ENCODE measurements at regions not wholly inside any gene's neighbourhood (a gene's known extent, or its start where the extent isn't known, plus 50 kb on each side); places are given as distances from the start of the nearest gene placed in this dataset.

DNA sequence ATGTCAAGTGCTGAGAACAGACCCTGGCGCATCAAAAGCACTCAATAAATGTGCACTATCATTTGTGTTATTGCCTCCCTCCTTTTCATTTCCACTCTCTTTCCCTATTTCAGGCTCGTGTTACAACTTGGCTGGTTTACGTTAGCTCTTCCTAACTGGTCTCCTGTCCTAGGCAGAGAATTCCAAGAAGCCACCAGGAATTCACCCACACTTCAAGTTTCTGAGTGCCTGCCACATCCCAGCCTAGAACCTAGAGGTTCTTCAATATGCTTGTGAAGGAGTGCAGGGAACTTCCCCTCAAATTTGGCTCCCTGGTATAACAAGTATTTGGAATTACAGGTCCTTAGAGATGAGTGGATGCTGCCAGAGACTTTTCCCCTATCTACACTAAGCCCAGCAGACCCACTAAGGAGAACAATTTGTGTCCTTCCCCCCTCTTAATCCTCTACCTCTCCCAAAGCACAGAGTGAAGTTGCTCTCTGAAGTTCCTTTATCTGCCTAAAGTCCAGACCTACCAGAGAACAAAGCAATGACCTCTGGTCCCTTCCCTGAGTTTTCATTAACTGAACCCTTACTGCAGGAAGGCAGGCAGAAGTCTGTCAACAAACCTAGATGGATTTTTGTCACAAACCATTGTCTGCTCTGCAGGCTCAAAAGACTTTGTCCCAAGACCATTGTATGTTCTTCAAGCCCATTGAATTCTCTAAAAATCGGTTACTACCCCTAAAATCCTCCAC, 201.6 kb upstream of the JARID2 start:
- no peaks in the 10 kb centered on the region for H3K36me3 ChIP-seq
- no peak overlapping the region for H3K4me3 ChIP-seq
- intact Hi-C loops (cut with DNase I) = no loop called here
- no peak overlapping the region for H3K27ac ChIP-seq
- TF ChIP-seq, protein P1, sequence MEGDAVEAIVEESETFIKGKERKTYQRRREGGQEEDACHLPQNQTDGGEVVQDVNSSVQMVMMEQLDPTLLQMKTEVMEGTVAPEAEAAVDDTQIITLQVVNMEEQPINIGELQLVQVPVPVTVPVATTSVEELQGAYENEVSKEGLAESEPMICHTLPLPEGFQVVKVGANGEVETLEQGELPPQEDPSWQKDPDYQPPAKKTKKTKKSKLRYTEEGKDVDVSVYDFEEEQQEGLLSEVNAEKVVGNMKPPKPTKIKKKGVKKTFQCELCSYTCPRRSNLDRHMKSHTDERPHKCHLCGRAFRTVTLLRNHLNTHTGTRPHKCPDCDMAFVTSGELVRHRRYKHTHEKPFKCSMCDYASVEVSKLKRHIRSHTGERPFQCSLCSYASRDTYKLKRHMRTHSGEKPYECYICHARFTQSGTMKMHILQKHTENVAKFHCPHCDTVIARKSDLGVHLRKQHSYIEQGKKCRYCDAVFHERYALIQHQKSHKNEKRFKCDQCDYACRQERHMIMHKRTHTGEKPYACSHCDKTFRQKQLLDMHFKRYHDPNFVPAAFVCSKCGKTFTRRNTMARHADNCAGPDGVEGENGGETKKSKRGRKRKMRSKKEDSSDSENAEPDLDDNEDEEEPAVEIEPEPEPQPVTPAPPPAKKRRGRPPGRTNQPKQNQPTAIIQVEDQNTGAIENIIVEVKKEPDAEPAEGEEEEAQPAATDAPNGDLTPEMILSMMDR (IDR thresholded peaks at IDR 0.05) = no peak
- no peak for TF ChIP-seq POLR2A (IDR thresholded peaks at IDR 0.05)
- no peak for TF ChIP-seq POLR2AphosphoS5 (IDR thresholded peaks at IDR 0.05; ENCODE audit: insufficient read depth in 1 of 2, low read depth in 1 of 2)
- no peaks in the 10 kb centered on the region for H3K9me3 ChIP-seq
- no peaks in the 10 kb centered on the region for H3K27me3 ChIP-seq
- no peak for DNase-seq (ENCODE audit: extremely low spot score in 2 of 2)
- H3K4me1 ChIP-seq = no peaks in the 10 kb centered on the region

DNA sequence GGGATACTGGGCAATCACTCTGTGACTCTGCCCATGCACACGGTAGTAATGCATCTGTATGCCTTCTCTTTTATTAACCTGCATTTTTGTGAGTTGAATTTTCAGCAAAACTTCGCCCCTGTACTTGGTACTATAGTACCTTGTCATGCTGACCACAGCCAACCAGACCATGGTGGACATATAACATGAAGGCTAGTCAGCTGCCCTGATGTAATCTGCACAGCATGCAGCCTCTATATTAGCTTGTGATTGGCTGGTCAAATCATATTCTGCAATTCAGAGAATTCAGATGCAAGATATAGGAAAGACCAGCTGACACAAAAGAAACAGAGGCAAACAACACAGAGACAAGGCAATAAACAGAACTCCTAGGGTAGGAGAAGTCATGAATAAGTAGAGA, 200.9 kb upstream of the JARID2 start:
- H3K4me3 ChIP-seq = no peak overlapping the region
- H3K36me3 ChIP-seq = no peaks in the 10 kb centered on the region
- H3K9me3 ChIP-seq = no peaks in the 10 kb centered on the region
- no peak overlapping the region for H3K27ac ChIP-seq
- no peaks in the 10 kb centered on the region for H3K4me1 ChIP-seq
- no peak for TF ChIP-seq POLR2AphosphoS5 (IDR thresholded peaks at IDR 0.05; ENCODE audit: insufficient read depth in 1 of 2, low read depth in 1 of 2)
- TF ChIP-seq, protein P1 (IDR thresholded peaks at IDR 0.05) = no peak
- TF ChIP-seq POLR2A (IDR thresholded peaks at IDR 0.05) = no peak
- H3K27me3 ChIP-seq = no peaks in the 10 kb centered on the region
- intact Hi-C loops (cut with DNase I) = no loop called here
- no peak for DNase-seq (ENCODE audit: extremely low spot score in 2 of 2)

DNA sequence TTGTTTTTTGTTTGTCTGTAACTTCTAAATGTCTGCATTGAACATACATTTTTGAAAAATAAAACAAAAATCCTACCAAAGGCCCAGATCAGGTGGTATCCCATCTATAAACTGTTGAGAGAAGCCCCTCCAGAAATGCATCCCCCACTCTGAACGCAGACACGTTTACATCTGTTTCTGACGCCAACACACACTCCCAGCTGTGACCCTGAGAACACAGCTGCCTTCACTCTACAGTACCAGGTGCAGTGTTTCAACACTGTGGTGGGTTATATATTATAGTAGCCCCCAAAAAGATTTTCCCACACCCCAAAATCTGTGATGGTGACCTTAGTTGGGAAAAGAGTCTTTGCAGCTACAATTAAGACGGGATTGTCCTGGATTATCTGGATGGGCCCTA, 199.1 kb upstream of the JARID2 start:
- TF ChIP-seq POLR2AphosphoS5 (IDR thresholded peaks at IDR 0.05; ENCODE audit: insufficient read depth in 1 of 2, low read depth in 1 of 2) (no peak), POLR2A (IDR thresholded peaks at IDR 0.05) (no peak)
- TF ChIP-seq, protein P1 (IDR thresholded peaks at IDR 0.05) = no peak
- Histone ChIP-seq H3K27ac (no peak overlapping the region), H3K27me3 (no peaks in the 10 kb centered on the region), H3K9me3 (no peaks in the 10 kb centered on the region), H3K36me3 (no peaks in the 10 kb centered on the region), H3K4me3 (no peak overlapping the region), H3K4me1 (no peaks in the 10 kb centered on the region)
- DNase-seq (ENCODE audit: extremely low spot score in 2 of 2) = no peak
- intact Hi-C loops (cut with DNase I) = no loop called here

DNA sequence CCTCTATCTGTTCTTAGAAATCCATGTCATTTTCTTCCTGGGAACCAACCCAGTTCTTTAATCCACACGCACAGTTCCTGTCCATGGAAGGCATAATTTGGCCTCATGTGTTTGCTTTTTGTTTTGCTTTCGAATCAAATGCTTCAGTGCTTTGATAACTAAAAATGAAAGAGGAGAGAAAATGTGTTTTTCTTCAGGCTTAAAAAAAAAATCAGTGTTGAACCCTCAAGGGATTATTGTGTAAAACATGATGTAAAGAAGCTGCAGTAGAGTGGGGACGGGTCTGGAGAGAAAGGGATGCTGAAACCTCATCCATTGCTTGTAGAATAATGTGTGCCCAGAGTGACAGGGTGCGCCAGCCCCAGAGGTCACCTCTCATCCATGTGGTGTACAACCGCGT, 197.5 kb upstream of the JARID2 start:
- TF ChIP-seq POLR2AphosphoS5 (IDR thresholded peaks at IDR 0.05; ENCODE audit: insufficient read depth in 1 of 2, low read depth in 1 of 2) (no peak), POLR2A (IDR thresholded peaks at IDR 0.05) (no peak)
- TF ChIP-seq, protein P1 (IDR thresholded peaks at IDR 0.05) = no peak
- no peak overlapping the region for H3K4me3 ChIP-seq
- no peak for DNase-seq (ENCODE audit: extremely low spot score in 2 of 2)
- no peaks in the 10 kb centered on the region for H3K9me3 ChIP-seq
- no peaks in the 10 kb centered on the region for H3K4me1 ChIP-seq
- intact Hi-C loops (cut with DNase I) = no loop called here
- no peak overlapping the region for H3K27ac ChIP-seq
- no peaks in the 10 kb centered on the region for H3K36me3 ChIP-seq
- no peaks in the 10 kb centered on the region for H3K27me3 ChIP-seq

DNA sequence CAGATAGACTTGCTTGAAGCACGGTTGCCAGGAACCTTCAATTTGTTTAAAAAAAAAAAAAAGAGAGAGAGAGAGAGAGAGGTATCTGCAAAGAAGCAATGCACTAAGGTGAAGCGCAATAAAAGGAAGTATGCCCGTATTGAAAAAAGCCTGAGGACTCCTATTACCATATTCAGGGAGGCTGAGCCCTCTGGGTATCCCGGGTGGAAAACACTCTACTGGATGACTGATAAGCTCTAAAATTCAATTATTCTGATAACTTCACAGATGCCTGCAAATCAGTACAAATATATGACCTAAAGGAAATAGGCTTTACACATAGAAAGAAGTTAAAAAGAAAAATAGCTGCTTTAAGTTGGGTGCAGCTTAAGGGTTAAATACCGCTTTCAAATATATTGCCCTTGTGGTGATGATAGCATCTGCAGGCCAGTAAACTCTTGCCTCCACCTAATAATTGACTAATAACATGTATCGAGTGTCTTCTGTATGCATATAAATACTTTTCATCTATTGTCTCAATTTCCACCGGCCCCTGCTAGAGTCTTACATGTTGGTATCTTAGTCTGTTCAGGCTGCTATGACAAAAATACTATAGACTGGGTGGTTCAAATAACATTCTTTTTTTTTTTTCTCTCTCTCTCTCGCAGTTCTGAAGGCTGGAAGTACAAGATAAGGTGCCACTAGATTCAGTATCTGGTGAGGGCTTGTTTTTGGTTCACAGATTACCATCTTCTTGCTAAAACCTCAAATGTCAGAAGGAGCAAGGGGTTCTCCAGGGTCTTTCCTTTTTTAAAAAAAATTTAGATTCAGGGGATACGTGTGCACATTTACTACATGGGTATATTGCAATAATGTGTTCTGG, 187.4 kb upstream of the JARID2 start:
- intact Hi-C loops (cut with DNase I) = no loop called here
- Histone ChIP-seq H3K27ac (no peak overlapping the region), H3K36me3 (no peaks in the 10 kb centered on the region), H3K27me3 (no peaks in the 10 kb centered on the region), H3K4me1 (peaks cover 9% of the 10 kb centered on the region), H3K9me3 (no peaks in the 10 kb centered on the region), H3K4me3 (no peak overlapping the region)
- TF ChIP-seq POLR2A (IDR thresholded peaks at IDR 0.05) (no peak), POLR2AphosphoS5 (IDR thresholded peaks at IDR 0.05; ENCODE audit: insufficient read depth in 1 of 2, low read depth in 1 of 2) (no peak)
- TF ChIP-seq, protein P1 (IDR thresholded peaks at IDR 0.05) = no peak
- DNase-seq (ENCODE audit: extremely low spot score in 2 of 2) = no peak
